Activated CD4-positive, alpha-beta T cell treated with anti-CD3 and anti-CD28 coated beads, Interleukin-2, amount 50 U/mL, for 1 hour (primary cell): ENCODE measurements at regions not wholly inside any gene's neighbourhood (a gene's known extent, or its start where the extent isn't known, plus 50 kb on each side); places are given as distances from the start of the nearest gene placed in this dataset.

ENCODE experiments used
- DNase-seq: peaks from one replicate; pipeline ENCODE4 v3.0.0-alpha.2; 2020

- no peak for DNase-seq
Measured at GRCh38 chr5:74953937-74954720, 87.9 kb upstream of the FAM169A start.

- no peak for DNase-seq
Measured at GRCh38 chr5:74953554-74953936, 87.4 kb upstream of the FAM169A start.

GRCh38 chr5:74952406-74952805 is 86.2 kb upstream of the FAM169A start:
- no peak for DNase-seq

GRCh38 chr5:74951865-74952264 is 85.7 kb upstream of the FAM169A start:
- no peak for DNase-seq

GRCh38 chr5:74950836-74951515 is 84.8 kb upstream of the FAM169A start:
- no peak for DNase-seq

- no peak for DNase-seq
Measured at GRCh38 chr5:74949976-74950375, 83.8 kb upstream of the FAM169A start.

- DNase-seq: no peak
Measured at GRCh38 chr5:74948031-74948546, 81.9 kb upstream of the FAM169A start.

- no peak for DNase-seq
Measured at GRCh38 chr5:74946471-74946870, 80.3 kb upstream of the FAM169A start.

- DNase-seq: no peak
Measured at GRCh38 chr5:74945561-74946165, 79.5 kb upstream of the FAM169A start.

GRCh38 chr5:74943905-74944304 is 77.7 kb upstream of the FAM169A start:
- no peak for DNase-seq

GRCh38 chr5:74942622-74943286 is 76.6 kb upstream of the FAM169A start:
- DNase-seq: no peak

- DNase-seq: no peak
Measured at GRCh38 chr5:74940782-74941353, 74.7 kb upstream of the FAM169A start.

- no peak for DNase-seq
Measured at GRCh38 chr5:74938250-74938933, 72.2 kb upstream of the FAM169A start.

- DNase-seq: no peak
Measured at GRCh38 chr5:74935752-74936091, 69.5 kb upstream of the FAM169A start.

GRCh38 chr5:74934949-74935751 is 69.0 kb upstream of the FAM169A start:
- DNase-seq: peak; percentile 1

GRCh38 chr5:74927336-74927735 is 61.1 kb upstream of the FAM169A start:
- no peak for DNase-seq

- peak; percentile 1 for DNase-seq
Measured at GRCh38 chr5:74919487-74919886, 53.3 kb upstream of the FAM169A start.

- DNase-seq: no peak
Measured at GRCh38 chr5:74919041-74919440, 52.9 kb upstream of the FAM169A start.

- no peak for DNase-seq
Measured at GRCh38 chr5:74918232-74918669, 52.1 kb upstream of the FAM169A start.

GRCh38 chr5:74916831-74917710 is 50.9 kb upstream of the FAM169A start:
- DNase-seq: no peak
